Putamen (tissue), 1 donor: ENCODE measurements at regions not wholly inside any gene's neighbourhood (a gene's known extent, or its start where the extent isn't known, plus 50 kb on each side); places are given as distances from the start of the nearest gene placed in this dataset.
"Not testable (repeated sequence)": the region's sequence is repeated elsewhere in the genome, so short reads cannot be mapped to it uniquely, and the experiment has no call there.

Experiments used
- DNase-seq: peaks from one replicate; pipeline ENCODE4 v3.0.0-alpha.2; 2016; ENCODE audit warnings: low spot score

GRCh38 chr3:157581956-157582636 lies 78.9 kb upstream of the VEPH1 start:
- DNase-seq, result not testable (repeated sequence)

GRCh38 chr3:157581371-157581770 lies 78.2 kb upstream of the VEPH1 start:
- DNase-seq, result no peak

- no peak for DNase-seq
These were observed 75.0 kb upstream of the VEPH1 start for GRCh38 chr3:157578181-157578580.

- no peak for DNase-seq
These were observed 71.3 kb upstream of the VEPH1 start for GRCh38 chr3:157574531-157574930.

GRCh38 chr3:157573780-157574378 lies 70.7 kb upstream of the VEPH1 start:
- no peak for DNase-seq

GRCh38 chr3:157573281-157573680 lies 70.1 kb upstream of the VEPH1 start:
- no peak for DNase-seq

GRCh38 chr3:157572559-157573270 lies 69.5 kb upstream of the VEPH1 start:
- DNase-seq, result peak; percentile 11

- no peak for DNase-seq
These were observed 63.4 kb upstream of the VEPH1 start for GRCh38 chr3:157566596-157566995.

GRCh38 chr3:157559401-157559800 lies 56.2 kb upstream of the VEPH1 start:
- no peak for DNase-seq
